GM18867 (cell line): ENCODE measurements at regions not wholly inside any gene's neighbourhood (a gene's known extent, or its start where the extent isn't known, plus 50 kb on each side); places are given as distances from the start of the nearest gene placed in this dataset.
"Not testable (repeated sequence)": the region's sequence is repeated elsewhere in the genome, so short reads cannot be mapped to it uniquely, and the experiment has no call there.

Experiments used
- ATAC-seq: cut with Tn5 transposase; IDR thresholded peaks from one replicate; pipeline ENCODE4 v1.9.1; 2021; ENCODE audit warnings: mild to moderate bottlenecking, moderate library complexity; ENCODE audit not compliant: unreplicated experiment

- no peak for ATAC-seq
Observed at GRCh38 chr14:83129496-83129895, 1595.8 kb upstream of the SEL1L start.

- ATAC-seq: no peak
Observed at GRCh38 chr14:83133981-83134645, 1600.5 kb upstream of the SEL1L start.

DNA sequence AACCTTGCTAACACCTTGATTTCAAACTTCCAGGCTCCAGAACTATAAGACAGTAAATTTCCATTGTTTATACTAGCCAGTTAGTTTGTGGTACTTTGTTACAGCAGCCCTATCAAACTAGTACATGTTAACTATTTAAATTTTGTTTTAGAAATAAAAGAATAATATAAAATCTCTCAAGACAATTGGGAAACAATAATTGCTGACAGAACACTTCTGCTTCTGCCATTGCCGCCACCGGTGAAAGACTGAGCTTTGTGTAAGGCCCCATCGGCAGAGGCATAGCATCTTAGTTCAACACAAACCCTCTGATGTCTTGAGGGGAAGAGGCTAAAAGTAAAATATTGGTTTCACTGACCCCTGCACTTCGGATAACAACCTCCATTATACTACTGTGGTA is 1607.1 kb upstream of the SEL1L start:
- no peak for ATAC-seq

DNA sequence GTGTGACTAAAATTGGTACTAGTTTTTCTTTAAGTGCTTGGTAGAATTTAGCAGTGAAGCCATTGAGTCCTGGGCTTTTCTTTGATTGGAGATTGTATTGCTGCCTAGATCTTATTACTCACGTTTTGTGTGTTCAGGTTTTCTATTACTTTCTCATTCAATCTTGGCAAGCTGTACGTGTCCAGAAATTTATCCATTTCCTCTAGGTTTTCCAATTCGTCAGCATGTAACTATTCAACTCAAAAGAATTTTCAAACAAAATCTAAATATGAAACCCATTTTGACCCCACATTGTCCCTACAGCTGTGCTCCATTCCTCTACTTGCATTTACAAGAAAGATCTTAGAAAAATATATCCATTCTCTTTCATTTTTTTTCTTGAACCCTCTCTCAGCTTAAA is 1613.4 kb upstream of the SEL1L start:
- ATAC-seq: no peak

GRCh38 chr14:83151571-83151970 is 1617.9 kb upstream of the SEL1L start:
- ATAC-seq: no peak

- no peak for ATAC-seq
Observed at GRCh38 chr14:83153081-83153480, 1619.4 kb upstream of the SEL1L start.

DNA sequence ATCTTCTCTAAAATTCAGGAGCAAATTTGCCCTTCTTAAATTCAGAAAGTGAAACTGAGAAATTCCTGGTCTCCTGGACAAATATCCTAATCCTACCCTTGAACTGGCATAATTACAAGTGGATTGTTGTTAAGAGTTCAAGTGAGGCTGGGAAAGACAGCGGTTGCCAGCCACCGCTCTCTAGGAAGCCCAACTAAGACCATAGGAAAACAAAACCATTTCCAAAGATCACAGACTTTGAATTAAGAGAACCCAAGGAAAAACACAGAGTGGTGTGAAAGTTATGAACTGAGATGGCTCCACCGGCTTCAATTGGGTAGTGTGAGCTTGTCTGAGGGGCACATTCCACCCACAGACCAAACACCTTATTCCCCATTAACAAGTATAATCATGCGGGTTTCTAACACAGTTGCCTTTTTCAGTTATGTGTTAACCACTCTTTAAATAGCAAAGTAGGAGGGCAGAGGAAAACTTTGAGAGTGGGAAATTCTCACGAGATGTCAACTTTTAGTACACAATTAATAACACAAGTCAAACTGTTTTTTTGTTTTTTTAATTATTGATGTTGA is 1628.8 kb upstream of the SEL1L start:
- no peak for ATAC-seq

DNA sequence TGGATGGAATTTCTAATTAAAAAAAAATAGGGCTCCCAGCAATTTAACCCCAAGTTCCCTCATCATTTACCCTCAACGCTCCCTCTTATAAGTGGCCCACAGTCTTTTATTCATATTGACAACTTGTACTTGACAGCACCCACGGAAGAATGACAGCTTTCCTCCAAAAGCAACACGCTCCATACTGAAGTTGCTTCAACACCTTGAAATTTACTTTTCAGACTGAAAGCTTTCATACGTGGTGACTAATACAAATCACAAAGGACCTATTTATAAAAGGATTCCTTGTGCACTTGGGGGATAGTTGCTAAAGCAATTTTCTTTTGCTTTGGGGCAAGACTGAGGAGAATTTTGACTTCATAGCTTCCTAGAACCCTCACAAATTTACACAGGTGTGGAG is 1629.4 kb upstream of the SEL1L start:
- no peak for ATAC-seq

DNA sequence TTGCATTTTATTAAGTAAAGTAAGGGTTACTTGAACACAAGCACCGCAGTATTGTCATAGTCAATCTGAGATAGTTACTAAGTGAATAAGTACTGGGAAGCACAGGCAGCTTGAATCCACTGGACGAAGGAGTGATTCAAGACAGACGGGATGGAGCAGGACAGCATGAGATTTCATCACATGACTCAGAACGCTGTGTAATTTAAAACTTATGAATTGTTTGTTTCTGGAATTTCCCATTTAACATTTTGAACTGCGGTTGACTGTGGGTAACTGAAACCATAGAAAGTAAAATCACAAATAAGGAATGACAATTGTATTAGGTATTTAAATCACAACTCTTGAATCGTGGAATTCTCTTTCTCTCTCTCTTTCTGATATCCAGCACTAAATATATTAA is 1630.4 kb upstream of the SEL1L start:
- no peak for ATAC-seq

GRCh38 chr14:83164591-83164990 is 1630.9 kb upstream of the SEL1L start:
- no peak for ATAC-seq

GRCh38 chr14:83170165-83170564 is 1636.5 kb upstream of the SEL1L start:
- ATAC-seq: no peak

DNA sequence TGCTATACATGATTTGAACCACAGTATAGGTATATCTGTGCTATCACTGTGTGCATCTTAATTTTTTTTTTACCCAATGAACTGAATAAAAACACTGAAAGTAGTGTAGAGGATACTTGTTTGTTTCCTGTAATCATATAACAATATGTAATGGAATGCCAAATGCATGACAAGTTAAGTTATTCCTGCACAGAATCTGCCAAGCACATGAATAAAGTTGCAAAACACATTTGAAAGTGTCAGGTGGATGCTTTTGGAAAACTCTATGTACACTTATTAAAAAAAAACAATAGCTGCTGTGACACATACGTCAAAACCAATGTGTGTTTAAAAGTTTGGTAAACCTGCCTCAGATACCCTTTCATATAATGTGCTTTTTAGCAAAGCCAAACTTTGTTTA is 1638.1 kb upstream of the SEL1L start:
- ATAC-seq: no peak

DNA sequence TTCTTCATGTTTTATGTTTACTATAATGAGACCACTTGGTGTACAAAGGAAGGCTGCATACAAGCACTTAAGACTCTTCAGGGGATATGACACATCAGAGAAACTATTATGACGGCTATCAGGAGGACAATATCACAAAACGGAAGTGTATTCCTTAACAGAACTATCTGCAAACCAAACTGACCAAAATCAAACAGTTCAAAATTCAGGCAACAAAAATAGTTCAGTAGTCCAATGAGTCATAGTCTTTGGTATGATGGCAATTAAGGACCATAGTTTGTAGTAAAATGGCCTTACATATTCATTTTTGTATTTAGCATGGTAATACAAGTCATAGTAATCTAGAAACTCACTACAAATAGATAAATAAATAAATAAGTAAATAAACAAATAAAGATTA is 1638.7 kb upstream of the SEL1L start:
- ATAC-seq: no peak

DNA sequence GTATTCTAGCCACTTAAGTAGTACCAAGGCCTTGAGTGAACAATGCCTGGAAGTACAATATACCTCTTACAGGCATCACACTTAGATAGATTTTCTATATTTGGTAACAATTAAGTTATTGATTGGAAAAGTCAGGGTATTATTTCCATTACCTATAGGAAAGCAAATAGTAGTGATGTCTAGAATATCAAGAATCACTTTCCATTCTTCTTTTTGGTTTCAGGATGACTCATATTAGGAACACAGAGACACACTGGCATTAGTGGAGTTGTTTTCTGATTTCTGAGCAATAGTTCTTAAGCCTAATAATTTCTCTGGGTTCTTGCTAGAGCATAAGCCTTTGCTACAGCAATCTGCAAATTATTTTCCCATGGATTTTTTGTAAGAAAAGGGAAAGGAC is 1640.0 kb upstream of the SEL1L start:
- ATAC-seq: no peak

GRCh38 chr14:83184531-83184930 is 1650.9 kb upstream of the SEL1L start:
- no peak for ATAC-seq

- ATAC-seq: not testable (repeated sequence)
Observed at GRCh38 chr14:83188311-83188710, 1654.7 kb upstream of the SEL1L start.

DNA sequence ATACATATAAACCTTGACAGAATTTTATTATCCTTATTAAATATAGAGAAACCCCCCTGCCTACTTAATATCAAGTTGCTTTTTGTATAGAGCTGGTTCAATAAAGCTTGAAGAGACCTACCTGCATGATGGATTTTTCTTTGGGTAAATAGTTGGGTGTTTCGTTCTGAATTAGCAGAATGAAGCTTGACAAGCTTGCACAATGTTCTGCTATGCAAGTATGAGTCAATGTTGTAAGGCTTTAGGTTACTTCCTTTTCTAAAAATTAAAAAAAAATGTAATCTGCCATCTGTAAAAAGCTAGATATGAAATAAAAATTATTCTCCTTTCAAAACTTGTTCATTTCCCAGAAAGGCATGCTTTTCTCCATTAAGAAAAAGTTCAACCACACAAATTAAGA is 1662.6 kb upstream of the SEL1L start:
- no peak for ATAC-seq

- ATAC-seq: no peak
Observed at GRCh38 chr14:83197271-83197670, 1663.6 kb upstream of the SEL1L start.

DNA sequence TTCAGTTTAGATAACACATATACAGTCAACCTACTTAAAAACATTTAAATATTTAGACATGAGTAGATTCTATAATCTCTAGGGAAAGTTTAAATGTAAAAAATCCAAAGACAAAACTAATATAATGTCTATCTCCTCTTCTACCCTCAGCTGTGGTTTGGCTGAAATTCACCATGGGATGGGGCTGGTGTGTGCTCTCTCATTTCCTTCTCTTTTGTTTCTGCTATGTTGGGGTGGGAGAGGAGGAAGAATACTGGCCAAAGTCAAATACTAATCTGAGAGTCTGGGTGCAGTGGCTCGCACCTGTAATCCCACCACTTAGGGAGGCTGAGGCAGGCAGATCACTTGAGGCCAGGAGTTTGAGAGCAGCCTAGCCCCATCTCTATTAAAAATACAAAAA is 1673.9 kb upstream of the SEL1L start:
- ATAC-seq: no peak

DNA sequence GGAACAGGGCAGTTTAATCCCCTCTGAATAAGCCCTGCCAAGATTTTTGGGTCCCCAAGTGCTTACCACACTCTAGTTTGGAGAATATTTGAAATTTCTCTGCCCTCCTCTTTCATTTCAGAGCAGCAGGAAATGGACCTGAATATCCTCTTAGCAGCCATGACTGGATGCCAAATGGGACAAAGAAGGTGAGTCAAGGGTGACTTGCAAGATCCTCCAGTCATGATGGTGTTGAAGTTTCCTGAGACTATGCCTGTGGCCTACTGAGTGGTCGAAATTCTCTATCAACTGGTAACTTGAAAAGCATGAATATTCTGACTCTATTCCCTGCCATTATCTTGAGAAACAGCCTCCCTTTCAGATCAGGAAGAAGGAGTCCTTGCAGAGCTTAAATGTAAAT is 1674.7 kb upstream of the SEL1L start:
- no peak for ATAC-seq

DNA sequence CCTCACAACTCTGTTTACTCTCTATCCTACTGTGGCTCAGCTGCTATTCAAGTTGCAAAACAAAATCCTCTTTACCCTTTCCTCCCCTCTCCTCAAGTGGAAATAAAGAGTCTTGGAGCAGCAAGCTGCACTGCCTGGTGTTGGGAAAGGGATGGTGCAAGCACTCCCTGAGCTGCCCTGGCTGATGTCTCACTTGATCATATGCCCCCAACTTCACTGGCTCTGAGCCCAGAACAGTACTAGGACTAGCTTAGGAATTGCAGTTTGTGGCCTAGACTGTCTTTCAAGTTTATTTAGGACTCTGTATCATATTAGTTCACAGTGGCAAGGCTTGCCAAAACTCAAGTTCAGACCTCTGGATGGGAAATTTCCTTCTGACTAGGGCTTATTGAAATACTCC is 1683.8 kb upstream of the SEL1L start:
- no peak for ATAC-seq

- ATAC-seq: no peak
Observed at GRCh38 chr14:83247924-83248639, 1714.4 kb upstream of the SEL1L start.
